ENCODE measurements at regions not wholly inside any gene's neighbourhood (a gene's known extent, or its start where the extent isn't known, plus 50 kb on each side); places are given as distances from the start of the nearest gene placed in this dataset.

DNA sequence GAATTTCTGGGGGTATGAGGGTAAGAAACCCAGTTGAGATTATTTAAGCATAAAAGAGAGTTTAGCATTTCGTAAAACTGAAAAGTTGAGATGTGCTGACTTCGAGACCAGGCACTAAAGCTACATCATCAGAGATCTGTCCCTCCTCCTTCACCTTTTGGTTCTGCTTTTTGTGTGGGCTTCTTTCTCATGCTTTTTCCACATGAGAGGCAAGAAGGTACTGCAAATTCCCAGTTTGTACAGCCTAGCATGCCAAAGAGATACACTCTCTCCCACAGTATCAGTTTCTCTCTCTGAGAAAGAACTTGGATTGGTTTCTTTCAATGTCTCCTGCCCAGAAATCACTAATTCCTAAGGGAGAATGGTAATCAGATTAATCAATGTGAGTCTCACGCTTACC, 584.7 kb downstream of the SEMA5A start:
- TF ChIP-seq ZNF274 (IDR thresholded peaks at IDR 0.05; ENCODE audit: low read depth, low read length): no peak
- TF ChIP-seq SUZ12 (IDR thresholded peaks at IDR 0.05; ENCODE audit: extremely low read depth, insufficient read depth, insufficient read length): no peak
